ENCODE measurements at regions not wholly inside any gene's neighbourhood (a gene's known extent, or its start where the extent isn't known, plus 50 kb on each side); places are given as distances from the start of the nearest gene placed in this dataset.

DNA sequence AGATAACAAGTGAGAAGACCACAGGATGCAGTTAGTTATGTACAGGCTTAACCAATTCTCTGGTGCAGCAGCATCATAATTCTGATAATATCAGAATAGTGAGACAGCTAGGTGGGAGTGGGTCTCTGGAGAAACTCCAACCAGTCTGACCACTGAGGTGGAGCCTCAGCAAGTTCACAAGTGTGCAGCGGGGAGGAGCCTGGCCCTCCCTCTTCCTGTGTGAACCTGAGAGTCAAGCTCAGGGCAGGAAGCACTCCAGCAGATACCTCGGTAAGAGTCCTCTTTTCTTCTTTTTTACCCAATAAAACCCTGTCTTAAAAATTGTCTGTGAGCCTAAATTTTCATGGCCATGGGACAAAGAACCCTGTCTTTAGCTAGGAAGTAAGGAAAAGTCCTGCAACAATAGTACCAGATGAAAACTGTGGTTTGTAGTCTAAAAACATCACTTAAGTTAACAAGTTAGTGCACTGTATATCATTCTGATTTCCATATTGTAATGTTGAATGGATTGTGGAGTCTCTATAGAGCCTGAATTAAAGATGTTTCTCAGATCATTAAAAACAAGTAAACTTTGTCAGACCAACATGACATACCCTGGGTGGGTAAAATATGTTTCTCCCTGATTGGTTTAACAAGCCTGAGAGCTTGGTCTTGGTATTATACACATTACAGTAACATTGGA is 370.8 kb downstream of the TMEM182 start:
- Histone ChIP-seq H3K9me3 (ENCODE audit: control insufficient read depth, low read depth, low read length) (no peaks in the 10 kb centered on the region), H3K36me3 (ENCODE audit: control insufficient read depth in 2 of 2, extremely low read depth in 1 of 2, insufficient read depth in 2 of 2, low read length in 2 of 2) (no peaks in the 10 kb centered on the region), H2AFZ (ENCODE audit: control insufficient read depth, low read length) (no peak overlapping the region), H3K79me2 (ENCODE audit: control insufficient read depth, insufficient read depth, low read length) (no peaks in the 10 kb centered on the region), H3K27ac (ENCODE audit: control insufficient read depth, insufficient read depth, low read length) (no peak overlapping the region), H3K4me1 (ENCODE audit: control insufficient read depth, extremely low read depth, insufficient read depth, low read length) (no peaks in the 10 kb centered on the region), H4K20me1 (ENCODE audit: control insufficient read depth, extremely low read depth, insufficient read depth, low read length) (no peaks in the 10 kb centered on the region), H3K4me2 (ENCODE audit: control insufficient read depth, extremely low read depth, insufficient read depth, low read depth, low read length) (no peak overlapping the region), H3K4me3 (ENCODE audit: control insufficient read depth in 2 of 3, extremely low read depth in 1 of 3, insufficient read depth in 2 of 3, low read depth in 1 of 3, low read length in 3 of 3) (no peak overlapping the region), H3K9ac (ENCODE audit: control insufficient read depth, extremely low read depth, insufficient read depth, low read length) (no peak overlapping the region), H3K27me3 (ENCODE audit: control insufficient read depth, extremely low read depth, insufficient read depth, low read length) (no peaks in the 10 kb centered on the region), H3K9me1 (ENCODE audit: control insufficient read depth, extremely low read depth, insufficient read depth, low read length) (no peaks in the 10 kb centered on the region)
- TF ChIP-seq, protein P1, sequence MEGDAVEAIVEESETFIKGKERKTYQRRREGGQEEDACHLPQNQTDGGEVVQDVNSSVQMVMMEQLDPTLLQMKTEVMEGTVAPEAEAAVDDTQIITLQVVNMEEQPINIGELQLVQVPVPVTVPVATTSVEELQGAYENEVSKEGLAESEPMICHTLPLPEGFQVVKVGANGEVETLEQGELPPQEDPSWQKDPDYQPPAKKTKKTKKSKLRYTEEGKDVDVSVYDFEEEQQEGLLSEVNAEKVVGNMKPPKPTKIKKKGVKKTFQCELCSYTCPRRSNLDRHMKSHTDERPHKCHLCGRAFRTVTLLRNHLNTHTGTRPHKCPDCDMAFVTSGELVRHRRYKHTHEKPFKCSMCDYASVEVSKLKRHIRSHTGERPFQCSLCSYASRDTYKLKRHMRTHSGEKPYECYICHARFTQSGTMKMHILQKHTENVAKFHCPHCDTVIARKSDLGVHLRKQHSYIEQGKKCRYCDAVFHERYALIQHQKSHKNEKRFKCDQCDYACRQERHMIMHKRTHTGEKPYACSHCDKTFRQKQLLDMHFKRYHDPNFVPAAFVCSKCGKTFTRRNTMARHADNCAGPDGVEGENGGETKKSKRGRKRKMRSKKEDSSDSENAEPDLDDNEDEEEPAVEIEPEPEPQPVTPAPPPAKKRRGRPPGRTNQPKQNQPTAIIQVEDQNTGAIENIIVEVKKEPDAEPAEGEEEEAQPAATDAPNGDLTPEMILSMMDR (optimal IDR thresholded peaks at IDR 0.05 in 1 of 3, IDR thresholded peaks at IDR 0.05 in 1 of 3, conservative IDR thresholded peaks at IDR 0.05 in 1 of 3; ENCODE audit: extremely low read depth in 1 of 3, insufficient read depth in 2 of 3, low read length in 3 of 3): no peak
- TF ChIP-seq EZH2 (IDR thresholded peaks at IDR 0.05; ENCODE audit: low read length): no peak
- dilution Hi-C loops (cut with MboI; ENCODE audit: extremely low pct_ligation_motif_present, low sequenced_read_pairs): no loop called here
- FAIRE-seq: no peak
- no peak for DNase-seq (ENCODE audit: low read depth, low spot score)

DNA sequence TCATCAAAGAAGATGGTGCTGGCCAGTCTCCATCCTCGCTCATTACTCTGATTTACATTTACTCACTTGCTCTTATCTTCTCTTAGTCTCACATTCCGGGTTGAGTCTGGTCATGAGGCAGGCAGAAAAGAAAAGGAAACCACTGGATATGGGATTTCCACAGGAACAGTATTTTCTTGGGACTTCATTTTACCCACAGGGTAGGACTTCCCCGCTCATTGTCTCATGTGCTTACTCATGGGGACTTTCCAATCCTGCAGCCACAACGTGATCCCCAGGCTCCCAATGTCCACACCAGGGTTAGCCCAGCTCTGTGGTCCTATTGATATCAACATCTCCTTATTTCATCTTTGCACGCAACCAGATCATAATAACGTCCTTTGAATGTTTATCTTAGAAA is 373.8 kb downstream of the TMEM182 start:
- Histone ChIP-seq H3K27me3 (ENCODE audit: control insufficient read depth, extremely low read depth, insufficient read depth, low read length) (no peaks in the 10 kb centered on the region), H3K9me3 (ENCODE audit: control insufficient read depth, low read depth, low read length) (no peaks in the 10 kb centered on the region), H3K27ac (ENCODE audit: control insufficient read depth, insufficient read depth, low read length) (no peak overlapping the region), H2AFZ (ENCODE audit: control insufficient read depth, low read length) (no peak overlapping the region), H3K9me1 (ENCODE audit: control insufficient read depth, extremely low read depth, insufficient read depth, low read length) (no peaks in the 10 kb centered on the region), H3K9ac (ENCODE audit: control insufficient read depth, extremely low read depth, insufficient read depth, low read length) (no peak overlapping the region), H3K4me1 (ENCODE audit: control insufficient read depth, extremely low read depth, insufficient read depth, low read length) (no peaks in the 10 kb centered on the region), H3K4me2 (ENCODE audit: control insufficient read depth, extremely low read depth, insufficient read depth, low read depth, low read length) (no peak overlapping the region), H3K79me2 (ENCODE audit: control insufficient read depth, insufficient read depth, low read length) (no peaks in the 10 kb centered on the region), H4K20me1 (ENCODE audit: control insufficient read depth, extremely low read depth, insufficient read depth, low read length) (no peaks in the 10 kb centered on the region), H3K4me3 (ENCODE audit: control insufficient read depth in 2 of 3, extremely low read depth in 1 of 3, insufficient read depth in 2 of 3, low read depth in 1 of 3, low read length in 3 of 3) (no peak overlapping the region), H3K36me3 (ENCODE audit: control insufficient read depth in 2 of 2, extremely low read depth in 1 of 2, insufficient read depth in 2 of 2, low read length in 2 of 2) (no peaks in the 10 kb centered on the region)
- DNase-seq (ENCODE audit: low read depth, low spot score) (no peak), FAIRE-seq (no peak)
- dilution Hi-C loops (cut with MboI; ENCODE audit: extremely low pct_ligation_motif_present, low sequenced_read_pairs): no loop called here
- TF ChIP-seq, protein P1 (optimal IDR thresholded peaks at IDR 0.05 in 1 of 3, IDR thresholded peaks at IDR 0.05 in 1 of 3, conservative IDR thresholded peaks at IDR 0.05 in 1 of 3; ENCODE audit: extremely low read depth in 1 of 3, insufficient read depth in 2 of 3, low read length in 3 of 3): no peak
- no peak for TF ChIP-seq EZH2 (IDR thresholded peaks at IDR 0.05; ENCODE audit: low read length)
